Urothelium cell line (cell line): ENCODE measurements at regions not wholly inside any gene's neighbourhood (a gene's known extent, or its start where the extent isn't known, plus 50 kb on each side); places are given as distances from the start of the nearest gene placed in this dataset.
A peak's percentile ranks its signal among the peaks of the same experiment; 100 is the strongest.

ENCODE experiments used
- DNase-seq: peaks from one replicate; pipeline ENCODE4 v3.0.0; 2011; ENCODE audit warnings: low spot score, mixed read lengths
- FAIRE-seq: peaks from 2 replicates; lab custom pipeline; 2011; peaks lifted over from hg19 to GRCh38; lab: Jason Lieb, UNC

- DNase-seq: no peak
- no peak for FAIRE-seq
Observed at GRCh38 chr12:19938031-19938430, 430.3 kb upstream of the PDE3A start.

DNA sequence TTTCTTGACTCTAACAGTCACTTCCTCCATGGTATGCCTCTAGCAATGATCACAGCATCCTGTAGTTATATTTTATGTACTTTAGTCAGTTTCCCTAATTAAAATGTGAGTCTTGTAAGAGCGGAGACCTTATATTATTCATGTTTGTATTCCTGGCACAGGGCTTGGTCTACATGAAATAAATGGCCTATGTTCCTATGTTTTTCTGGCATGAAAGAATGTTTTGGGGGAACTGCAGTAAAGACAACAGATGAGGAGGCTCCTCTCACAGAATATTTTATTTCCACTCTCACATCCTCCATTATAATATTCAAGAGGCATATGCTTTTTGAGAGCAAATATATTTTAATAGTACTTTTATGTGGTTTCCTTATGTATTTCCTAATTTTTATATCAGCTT, 429.8 kb upstream of the PDE3A start:
- DNase-seq (no peak), FAIRE-seq (no peak)

GRCh38 chr12:19940267-19940666, 428.1 kb upstream of the PDE3A start:
- DNase-seq (no peak), FAIRE-seq (no peak)

- DNase-seq: no peak
- FAIRE-seq: peak; percentile 35
Observed at GRCh38 chr12:19941096-19941495, 427.2 kb upstream of the PDE3A start.

GRCh38 chr12:19945559-19946435, 422.5 kb upstream of the PDE3A start:
- FAIRE-seq (no peak), DNase-seq (no peak)

- DNase-seq (peak; percentile 54), FAIRE-seq (no peak)
Observed at GRCh38 chr12:19946550-19946949, 421.8 kb upstream of the PDE3A start.

GRCh38 chr12:19947344-19947743, 421.0 kb upstream of the PDE3A start:
- no peak for FAIRE-seq
- DNase-seq: no peak

GRCh38 chr12:19951664-19952063, 416.7 kb upstream of the PDE3A start:
- FAIRE-seq (no peak), DNase-seq (no peak)

DNA sequence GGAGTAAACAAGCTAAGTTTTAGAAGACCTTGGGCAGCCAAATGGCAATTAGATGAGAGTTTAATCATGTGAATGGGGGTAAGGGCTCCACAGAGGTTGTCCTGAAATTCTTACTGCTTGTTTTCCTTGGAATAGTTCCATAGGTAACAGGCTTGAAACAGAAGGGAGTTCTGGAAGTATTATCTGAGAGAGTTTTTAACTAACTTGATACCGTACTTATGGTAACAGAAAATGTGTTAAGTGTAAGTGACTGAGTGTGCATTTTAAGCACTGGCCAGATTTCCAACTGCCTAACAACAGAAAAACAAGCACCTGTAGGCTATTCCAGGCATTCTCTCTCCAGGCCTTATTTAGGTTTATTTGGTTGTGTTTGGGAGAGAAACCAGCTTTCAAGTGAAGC, 414.6 kb upstream of the PDE3A start:
- DNase-seq: no peak
- no peak for FAIRE-seq

- FAIRE-seq (no peak), DNase-seq (no peak)
Observed at GRCh38 chr12:19954163-19954562, 414.2 kb upstream of the PDE3A start.

DNA sequence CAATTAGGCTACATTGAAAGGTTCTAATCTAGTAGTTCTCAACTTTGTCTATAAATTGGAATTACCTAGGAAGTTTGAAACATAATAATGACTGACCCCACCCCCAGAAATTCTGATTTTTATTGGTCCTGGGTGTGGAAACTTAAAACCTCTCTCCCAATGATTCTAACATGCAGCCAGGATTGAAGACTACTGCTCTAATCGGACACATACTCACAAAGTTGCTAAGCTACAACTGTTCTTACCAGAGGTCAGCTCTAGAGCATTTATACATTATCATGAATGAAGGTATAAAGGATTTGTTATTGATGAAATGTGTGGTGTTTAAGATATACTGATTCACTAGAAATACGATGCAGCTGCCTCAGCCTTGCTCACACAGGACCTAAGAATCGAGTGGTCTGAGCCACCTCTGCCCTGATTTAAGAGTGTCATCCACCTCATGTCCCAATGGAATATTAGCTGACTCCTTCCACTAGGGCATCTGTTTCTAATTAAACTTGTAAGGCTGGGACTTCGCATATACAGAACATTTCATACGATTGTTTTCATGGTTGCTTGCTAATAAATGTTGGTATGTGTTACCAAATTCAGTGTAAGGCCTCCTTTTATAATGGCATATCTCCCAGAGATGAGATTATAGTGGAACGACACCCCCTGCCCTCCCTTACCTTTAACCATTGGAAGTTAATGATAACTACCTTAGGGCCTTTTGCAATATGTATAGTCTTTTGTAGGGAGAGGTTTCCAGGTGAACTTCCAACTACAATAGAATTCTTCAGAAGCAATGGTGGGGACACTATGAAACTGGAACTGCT, 410.8 kb upstream of the PDE3A start:
- DNase-seq (no peak), FAIRE-seq (no peak)

- no peak for DNase-seq
- FAIRE-seq: no peak
Observed at GRCh38 chr12:19958389-19958788, 409.9 kb upstream of the PDE3A start.

DNA sequence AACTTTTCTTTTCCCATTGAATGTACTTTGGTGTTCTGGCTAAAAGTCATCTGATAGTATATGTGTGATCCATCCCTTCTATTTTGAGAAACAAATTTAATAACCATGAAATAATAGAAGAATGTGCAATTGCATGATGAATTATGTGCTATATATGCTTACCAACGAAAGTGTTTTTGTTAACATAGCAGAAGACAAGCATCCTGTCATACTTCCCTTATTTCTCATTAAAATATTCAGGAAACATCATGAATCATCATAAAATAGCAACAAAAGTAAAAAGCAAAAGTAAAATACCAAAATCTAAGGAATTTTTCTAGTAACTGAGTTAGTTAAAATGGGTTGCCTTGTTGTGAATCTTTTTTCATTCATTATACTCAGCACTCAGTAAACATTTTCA, 409.0 kb upstream of the PDE3A start:
- FAIRE-seq: no peak
- no peak for DNase-seq

DNA sequence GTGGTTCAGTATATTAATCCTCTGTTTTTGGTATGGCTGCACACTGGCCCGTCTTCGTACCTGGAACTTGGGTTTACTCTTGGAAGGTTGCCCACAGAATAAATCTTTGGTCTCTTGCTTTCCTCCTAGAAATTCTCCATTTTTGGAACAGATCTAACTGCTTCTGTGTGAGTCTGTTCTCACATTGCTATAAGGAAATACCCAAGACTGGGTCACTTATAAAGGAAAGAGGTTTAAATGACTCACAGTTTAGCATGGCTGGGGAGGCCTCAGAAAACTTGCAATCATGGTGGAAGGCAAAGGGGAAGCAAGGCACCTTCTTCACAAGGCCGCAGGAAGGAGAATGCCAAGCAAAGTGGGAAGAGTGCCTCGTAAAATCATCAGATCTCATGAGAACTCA, 407.8 kb upstream of the PDE3A start:
- DNase-seq: no peak
- no peak for FAIRE-seq

DNA sequence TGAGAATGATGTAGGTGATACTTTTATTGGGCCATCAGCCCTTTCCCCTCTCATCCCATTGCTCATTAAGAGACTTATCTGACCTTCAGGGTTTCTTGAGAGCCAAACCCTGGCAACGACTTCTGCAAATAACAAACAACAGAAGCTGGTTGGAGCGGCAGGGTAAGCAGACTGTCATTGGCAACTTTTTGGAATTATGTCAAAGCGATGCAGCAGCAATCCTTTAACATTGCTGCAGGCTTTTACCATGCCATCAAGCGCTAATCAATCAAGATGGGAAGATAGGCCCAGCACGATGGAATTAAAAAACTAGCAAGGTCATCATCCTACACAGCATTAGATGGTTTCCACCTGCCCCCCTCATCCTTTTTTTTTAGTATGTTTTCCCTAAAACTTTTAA, 406.1 kb upstream of the PDE3A start:
- DNase-seq: no peak
- FAIRE-seq: no peak

DNA sequence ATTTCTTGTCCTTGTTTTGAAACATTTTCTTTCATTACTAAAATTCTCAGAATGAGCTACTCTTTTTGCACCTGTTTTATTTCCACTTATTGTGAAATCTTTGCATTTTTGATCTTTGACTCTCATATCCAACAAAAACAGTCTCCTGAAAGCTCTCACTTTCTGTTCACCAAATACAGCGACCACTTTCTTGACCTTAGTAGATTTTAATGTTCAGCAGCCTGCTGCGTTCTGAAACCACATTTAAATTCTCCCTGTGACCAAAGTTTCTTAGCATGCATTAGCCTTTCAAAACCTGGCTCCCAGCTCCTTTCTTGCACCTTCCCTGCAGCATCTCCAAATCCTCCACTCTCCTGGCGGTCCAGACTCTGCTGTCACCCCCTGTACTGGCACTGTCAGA, 404.4 kb upstream of the PDE3A start:
- FAIRE-seq (no peak), DNase-seq (no peak)

DNA sequence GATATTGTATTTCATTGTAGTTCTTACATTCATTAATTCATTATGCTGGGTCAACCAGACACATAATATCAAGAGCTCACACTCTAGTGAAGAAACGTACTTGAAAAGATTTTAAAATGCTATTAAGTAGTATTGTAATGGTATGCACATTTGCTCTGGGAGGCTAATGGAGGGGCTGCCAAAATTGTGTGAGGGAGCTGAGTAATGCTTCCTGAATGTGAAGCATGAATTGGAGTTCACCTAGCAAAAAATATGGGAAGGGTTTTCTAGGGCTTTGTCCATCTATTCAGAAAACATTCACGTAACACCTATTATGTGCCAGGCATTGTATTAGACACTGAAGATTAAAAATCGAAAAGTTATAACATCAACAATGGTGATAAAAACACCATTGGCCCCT, 403.8 kb upstream of the PDE3A start:
- FAIRE-seq: no peak
- no peak for DNase-seq

GRCh38 chr12:19965196-19966038, 402.9 kb upstream of the PDE3A start:
- DNase-seq: no peak
- FAIRE-seq: no peak

GRCh38 chr12:19967001-19967400, 401.3 kb upstream of the PDE3A start:
- DNase-seq (no peak), FAIRE-seq (no peak)

DNA sequence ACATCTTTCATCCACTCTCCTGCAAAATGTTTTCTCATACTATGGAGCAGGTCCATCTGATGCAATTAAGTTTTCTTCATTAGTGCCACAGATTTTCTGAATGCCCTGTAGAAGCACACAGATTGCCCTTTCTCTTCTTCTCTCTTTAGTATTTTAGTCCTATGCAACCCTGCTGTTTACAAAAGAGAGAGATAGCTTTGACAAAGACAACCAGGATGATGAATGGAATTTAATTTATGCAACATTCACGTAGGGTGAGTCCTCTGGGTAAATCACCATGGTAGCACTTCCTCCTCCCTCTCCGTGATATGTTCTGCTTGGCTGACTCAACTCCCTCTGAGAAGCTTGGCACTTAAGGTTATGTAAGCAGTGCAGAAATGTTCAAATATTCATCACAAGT, 400.9 kb upstream of the PDE3A start:
- DNase-seq (peak; percentile 54), FAIRE-seq (no peak)

DNA sequence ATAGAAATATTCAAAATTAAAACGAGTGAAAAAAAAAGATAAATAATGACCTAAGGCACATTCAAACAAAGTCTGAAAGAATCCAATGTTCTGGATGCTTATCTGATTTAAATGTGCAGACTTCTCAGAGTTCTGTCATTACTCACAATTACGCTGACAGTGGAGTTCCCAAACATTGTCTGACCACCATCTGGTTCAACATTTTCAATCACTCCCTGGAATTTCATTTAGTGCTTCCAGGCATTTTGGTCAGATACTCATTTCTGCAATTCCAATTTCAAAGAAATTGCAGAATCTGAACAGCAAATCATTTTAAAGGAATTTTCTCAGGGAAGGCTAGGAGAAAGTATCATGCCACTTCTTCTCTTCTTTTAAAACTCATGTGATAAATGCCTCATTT, 398.2 kb upstream of the PDE3A start:
- FAIRE-seq (no peak), DNase-seq (no peak)
